DND-41 (cell line): ENCODE measurements at regions not wholly inside any gene's neighbourhood (a gene's known extent, or its start where the extent isn't known, plus 50 kb on each side); places are given as distances from the start of the nearest gene placed in this dataset.

ENCODE experiments used
- EZH2 ChIP-seq: IDR thresholded peaks from 3 replicates; pipeline ENCODE4 v1.6.1; 2012; ENCODE audit warnings: borderline replicate concordance, low read depth, mild to moderate bottlenecking, moderate library complexity, low read length, inconsistent platforms; ENCODE audit not compliant: severe bottlenecking
- TF ChIP-seq, protein P1 (sequence below): IDR thresholded peaks from 2 replicates; pipeline ENCODE4 v1.5.1; 2012; ENCODE audit warnings: borderline replicate concordance, low read length, moderate library complexity, mild to moderate bottlenecking; ENCODE audit not compliant: poor library complexity, severe bottlenecking; ENCODE audit errors: extremely low read depth

DNA sequence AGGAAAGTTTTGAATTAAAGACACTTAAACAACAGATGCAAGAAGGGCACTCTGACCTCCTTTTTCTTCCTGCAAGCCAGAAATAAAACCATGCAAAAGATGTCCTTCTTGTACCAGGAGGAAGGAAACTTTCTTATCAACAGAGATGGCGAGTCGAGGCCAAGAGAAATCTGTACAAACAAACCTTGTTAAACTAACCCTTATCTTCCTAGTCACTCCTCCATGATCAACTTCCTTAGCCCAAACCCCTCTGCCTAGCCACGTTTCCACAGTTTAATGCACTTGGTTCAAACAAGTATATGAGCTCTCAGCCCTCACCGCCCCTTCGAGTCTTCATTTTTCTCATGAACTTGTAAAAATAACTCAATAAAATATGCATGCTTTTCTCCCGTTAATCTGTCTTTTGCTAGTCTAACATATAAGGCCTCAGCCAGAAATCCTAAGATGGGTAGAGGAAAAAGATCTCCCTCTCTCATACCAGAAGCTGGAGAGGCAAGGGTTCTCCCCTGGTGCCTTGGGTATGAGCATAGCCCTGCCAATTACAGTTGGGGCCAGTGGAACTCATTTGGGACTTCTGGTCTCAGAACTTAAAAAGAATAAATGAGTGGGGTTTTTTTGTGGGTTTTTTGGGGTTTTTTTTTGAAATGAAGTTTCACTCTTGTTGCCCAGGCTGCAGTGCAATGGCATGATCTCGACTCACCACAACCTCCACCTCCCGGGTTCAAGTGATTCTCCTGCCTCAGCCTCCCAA lies 141.7 kb upstream of the SOD1 start:
- TF ChIP-seq, protein P1, sequence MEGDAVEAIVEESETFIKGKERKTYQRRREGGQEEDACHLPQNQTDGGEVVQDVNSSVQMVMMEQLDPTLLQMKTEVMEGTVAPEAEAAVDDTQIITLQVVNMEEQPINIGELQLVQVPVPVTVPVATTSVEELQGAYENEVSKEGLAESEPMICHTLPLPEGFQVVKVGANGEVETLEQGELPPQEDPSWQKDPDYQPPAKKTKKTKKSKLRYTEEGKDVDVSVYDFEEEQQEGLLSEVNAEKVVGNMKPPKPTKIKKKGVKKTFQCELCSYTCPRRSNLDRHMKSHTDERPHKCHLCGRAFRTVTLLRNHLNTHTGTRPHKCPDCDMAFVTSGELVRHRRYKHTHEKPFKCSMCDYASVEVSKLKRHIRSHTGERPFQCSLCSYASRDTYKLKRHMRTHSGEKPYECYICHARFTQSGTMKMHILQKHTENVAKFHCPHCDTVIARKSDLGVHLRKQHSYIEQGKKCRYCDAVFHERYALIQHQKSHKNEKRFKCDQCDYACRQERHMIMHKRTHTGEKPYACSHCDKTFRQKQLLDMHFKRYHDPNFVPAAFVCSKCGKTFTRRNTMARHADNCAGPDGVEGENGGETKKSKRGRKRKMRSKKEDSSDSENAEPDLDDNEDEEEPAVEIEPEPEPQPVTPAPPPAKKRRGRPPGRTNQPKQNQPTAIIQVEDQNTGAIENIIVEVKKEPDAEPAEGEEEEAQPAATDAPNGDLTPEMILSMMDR = no peak
- TF ChIP-seq EZH2 = no peak
